GM19467 (cell line): ENCODE measurements at regions not wholly inside any gene's neighbourhood (a gene's known extent, or its start where the extent isn't known, plus 50 kb on each side); places are given as distances from the start of the nearest gene placed in this dataset.

ENCODE experiments used
- ATAC-seq: cut with Tn5 transposase; IDR thresholded peaks from one replicate; pipeline ENCODE4 v1.9.1; 2021; ENCODE audit warnings: mild to moderate bottlenecking, moderate library complexity; ENCODE audit not compliant: unreplicated experiment

DNA sequence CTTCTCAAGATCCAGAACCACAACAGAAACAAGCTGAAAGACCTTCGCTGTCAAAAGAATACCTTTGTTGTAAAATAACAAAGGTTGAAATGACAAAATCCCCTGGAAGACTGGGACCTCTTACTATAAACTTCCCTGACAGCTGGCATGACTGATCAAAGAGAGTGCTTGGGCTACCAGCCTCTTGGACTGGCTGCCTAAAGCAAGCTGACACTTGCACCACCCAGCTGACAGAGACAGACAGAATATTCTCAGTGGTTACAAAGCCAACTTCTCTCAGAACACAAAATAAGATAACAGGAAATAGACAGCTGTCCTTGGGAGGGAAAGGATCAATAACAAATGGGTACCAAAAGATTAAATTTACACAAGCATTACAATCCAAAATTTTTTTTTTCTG lies 241.7 kb upstream of the SPOCK3 start:
- no peak for ATAC-seq

DNA sequence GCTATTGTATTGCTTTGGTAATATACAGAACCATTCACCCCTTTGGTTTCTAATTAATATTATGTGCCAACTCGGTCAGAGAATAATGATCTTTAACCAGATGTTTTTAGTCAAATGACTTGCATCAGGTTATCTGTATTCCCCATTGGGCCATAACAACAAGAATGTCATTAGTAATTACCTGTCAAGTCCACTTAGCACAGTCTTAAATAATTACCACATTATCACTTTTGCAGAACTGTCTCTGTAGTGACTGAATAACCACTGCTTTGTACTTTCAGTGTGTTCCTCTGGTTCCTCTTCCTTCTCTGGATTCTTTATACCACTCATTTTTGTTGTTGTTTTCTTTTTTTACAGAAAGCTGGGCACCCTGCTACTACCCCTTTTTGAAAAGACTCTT lies 257.7 kb upstream of the SPOCK3 start:
- ATAC-seq: no peak

DNA sequence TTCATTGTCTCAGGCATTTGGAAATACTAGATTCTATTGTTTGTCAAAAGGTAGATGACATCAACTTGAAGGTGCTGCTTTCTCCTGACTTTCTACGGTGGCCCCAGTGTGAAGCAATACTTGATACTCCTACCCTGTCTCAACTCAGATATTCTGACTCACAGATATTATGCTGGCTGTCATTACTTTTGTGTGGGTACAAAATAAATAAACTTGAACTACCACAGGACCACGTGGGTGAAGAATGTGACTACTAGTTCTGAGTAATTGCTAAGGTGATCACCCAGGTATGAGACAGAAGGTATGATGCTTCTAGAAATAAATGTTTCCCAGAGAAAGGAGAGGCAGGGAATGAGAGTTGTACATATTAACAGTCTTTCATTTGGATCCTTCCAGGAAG lies 275.3 kb upstream of the SPOCK3 start:
- no peak for ATAC-seq

DNA sequence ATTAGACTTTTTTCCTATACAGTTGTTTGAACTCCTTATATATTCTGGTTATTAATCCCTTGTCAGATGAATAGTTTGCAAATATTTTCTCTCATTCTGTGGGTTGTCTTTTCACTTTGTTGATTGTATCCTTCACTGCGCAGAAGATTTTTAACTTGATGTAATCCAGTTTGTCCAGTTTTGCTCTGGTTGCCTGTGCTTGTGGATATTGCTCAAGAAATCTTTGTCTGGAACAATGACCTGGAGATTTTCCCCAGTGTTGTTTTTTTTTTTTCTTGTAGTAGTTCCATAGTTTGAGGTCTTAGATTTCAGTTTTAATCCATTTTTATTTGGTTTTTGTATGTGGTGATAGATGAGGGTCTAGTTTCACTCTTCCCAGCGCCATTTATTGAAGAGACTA lies 289.8 kb upstream of the SPOCK3 start:
- no peak for ATAC-seq

DNA sequence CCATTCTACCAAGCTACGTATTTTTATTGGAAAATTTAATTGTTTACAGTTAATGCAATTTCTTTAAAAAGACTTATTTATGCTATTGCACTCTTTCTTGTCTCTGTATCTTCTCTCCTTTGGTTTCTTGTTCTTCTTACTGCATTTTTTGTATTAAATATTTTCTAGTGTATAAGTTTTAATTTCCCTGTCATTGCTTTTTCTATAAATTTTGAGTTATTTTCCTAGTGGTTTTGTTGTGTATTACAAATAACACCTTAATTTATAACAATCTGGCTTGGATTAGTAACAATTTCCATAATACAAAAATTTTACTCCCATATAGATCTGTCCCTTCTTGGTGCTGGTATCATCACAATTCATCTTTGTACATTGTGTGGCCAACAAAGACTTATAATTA lies 303.5 kb upstream of the SPOCK3 start:
- ATAC-seq: no peak

DNA sequence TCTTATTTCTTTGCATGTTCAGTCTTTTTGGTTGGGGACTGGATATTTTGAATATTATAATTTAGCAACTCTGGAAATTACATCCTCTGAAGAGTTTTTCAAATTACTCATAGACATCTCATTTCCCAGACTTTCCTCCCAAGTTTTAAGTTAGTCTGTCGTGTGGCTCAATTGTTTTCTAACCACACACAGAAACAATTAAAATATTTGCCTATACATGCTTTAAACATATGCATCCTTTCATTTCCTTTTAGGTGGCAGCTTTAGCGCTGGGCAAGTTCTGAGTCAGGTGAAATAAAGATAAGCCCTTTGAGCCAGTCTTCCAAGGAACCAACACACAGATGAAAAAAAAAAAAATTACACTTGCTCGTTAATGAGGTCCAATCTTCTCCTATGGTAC lies 307.0 kb upstream of the SPOCK3 start:
- no peak for ATAC-seq

DNA sequence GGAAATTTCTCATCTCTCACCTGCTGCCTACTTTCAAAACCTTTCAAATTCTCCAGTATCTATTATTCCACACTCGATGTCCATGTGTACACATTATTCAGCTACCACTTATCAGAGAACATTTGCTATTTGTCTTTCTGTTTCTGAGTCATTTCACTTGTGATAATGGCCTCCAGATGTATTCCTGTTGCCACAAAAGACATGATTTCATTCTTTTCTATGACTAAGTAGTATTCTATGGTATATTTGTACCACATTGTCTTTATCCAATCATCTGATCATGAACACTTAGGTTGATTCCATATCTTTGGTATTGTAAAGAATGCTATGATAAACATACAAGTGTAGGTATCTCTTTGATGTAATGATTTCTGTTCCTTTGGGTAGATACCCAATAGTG lies 310.1 kb upstream of the SPOCK3 start:
- ATAC-seq: no peak

DNA sequence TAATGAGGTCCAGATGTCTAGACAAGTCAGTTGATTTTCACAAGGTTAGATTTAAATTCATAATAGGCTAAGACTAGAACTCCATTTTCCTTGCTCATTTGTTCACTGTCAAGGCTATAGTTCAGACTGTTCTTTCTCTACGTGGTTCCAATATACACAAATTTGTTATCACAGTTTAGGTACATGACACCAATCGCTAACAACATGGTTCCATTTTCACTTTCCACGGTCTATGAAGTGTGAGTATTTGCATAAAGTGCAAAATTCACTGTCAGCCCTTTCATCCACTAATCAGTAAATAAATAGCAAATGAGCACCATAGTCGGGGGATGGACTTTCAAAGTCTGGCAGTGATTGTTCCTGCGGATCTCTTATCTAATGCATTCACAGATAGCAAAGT lies 315.7 kb upstream of the SPOCK3 start:
- ATAC-seq: no peak

DNA sequence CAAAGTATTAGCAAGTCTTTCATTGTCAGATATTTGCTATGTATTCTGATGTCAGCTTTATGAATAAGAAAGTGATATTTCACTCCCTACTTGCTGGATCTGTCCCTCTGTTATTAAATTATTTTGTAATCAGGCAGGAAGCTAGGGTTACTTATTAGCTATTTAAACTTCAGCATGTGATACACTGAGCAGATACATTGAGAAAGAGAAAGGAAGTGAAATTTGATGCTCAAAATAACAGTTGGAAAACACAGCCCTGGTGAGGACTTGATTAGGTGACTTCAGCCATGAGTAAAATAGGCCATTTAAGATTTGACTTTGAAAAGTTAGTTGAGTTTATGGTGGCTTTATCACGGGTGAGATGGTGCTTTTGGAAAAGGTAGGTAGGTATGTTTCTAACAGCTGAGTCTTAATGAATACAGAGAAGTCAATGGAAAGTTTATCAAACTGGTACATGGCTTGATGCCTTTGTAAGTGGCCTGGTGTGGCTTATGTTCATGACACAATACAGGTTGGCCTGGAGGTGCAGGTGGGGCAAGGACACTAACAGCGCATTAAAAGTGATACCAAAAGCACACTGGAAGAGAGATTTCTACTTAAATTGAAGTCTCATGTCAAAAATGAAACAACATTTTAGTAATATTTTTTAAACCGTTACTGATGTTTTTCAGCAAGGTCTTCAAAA lies 321.2 kb upstream of the SPOCK3 start:
- peak; percentile 88 for ATAC-seq

DNA sequence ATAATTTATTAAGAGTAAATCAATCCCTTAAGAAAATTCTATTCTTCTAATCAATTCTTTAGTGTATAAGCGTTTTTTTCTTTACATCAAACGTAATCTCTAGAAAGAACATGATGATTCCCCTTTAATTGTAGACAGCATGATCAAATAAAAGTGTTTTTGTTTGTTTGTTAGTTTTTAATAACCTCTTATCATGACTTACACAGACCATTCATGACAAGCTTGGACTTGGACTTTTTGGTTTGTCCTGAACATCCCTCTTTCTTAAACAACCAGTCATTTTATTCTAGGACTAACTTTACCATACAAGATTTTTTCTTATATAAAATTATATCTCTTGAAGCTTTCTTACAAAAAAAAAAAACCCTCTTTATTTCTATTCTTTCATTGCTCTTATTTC lies 344.6 kb upstream of the SPOCK3 start:
- ATAC-seq: no peak

DNA sequence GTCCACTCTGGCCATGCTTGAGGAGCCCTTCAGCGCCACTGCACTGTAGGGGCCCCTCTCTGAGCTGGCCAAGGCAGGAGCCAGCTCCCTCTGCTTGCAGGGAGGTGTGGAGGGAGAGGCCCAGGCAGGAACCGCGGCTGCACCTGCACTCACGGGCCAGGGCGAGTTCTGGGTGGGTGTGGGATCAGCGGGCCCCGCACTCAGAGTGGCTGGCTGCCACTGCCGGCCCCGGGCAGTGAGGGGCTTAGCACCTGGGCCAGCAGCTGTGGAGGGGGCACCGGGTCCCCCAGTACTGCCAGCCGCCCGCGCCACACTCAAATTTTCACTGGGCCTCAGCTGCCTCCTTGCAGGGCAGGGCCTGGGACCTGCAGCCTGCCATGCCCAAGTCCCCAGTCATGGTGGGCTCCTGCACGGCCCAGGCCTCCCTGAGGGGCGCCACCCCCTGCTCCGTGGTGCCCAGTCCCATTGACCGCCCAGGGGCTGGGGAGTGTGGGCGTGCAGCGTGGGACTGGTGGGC lies 347.2 kb upstream of the SPOCK3 start:
- no peak for ATAC-seq

DNA sequence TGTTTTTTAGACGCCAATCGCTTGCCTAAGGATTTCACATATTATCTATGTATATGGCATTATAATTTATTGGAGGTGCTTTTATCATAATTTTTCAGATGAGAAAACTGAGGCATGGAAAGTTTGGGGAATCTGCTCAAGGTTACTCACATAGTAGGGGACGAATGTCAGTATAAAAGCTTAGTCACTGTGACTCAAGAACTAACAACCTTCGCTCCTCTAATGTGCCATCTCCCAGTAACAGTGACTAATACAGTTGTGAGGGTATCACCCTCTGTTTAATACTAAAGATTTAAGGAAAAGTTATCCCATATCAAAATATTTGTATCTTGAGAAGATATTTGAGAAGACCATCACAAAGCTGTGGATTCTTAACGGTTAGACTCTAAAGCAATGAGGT lies 353.1 kb upstream of the SPOCK3 start:
- ATAC-seq: no peak

DNA sequence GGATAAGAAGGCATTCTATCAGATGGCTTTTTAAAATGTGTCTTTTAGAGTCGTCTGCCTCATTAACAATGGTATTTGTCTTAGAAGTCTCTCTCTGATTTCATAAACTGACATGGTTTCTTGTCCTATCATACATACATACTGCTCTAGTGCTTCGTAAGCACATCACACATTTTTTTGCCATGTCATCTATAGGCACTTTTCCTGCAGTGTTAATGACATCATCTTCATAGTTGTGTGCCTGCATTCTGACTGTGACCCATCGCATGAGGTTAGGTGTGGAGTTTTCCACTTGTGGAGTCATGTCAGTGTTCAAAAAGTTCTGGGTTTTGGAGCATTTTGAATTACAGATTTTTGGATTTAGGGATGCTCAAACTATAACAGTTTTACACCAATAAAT lies 361.6 kb upstream of the SPOCK3 start:
- no peak for ATAC-seq

DNA sequence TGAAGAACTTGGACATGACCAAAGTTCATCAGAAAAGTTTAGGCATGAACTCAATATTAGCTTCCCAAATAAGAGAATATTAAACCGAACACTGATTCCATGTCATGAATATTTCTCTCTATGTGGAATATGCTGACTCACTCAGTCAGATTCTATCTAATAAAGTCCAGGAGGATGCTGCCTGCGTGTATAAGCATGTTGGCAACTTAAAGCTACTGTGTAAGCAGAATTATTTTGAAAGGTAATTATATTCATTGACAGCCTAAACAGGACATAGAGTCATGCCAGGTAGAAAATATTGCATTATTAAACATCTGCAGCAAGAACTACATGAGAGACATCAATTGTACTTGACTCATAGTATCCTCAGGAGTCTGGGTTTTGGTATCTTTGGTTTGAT lies 367.9 kb upstream of the SPOCK3 start:
- ATAC-seq: no peak

DNA sequence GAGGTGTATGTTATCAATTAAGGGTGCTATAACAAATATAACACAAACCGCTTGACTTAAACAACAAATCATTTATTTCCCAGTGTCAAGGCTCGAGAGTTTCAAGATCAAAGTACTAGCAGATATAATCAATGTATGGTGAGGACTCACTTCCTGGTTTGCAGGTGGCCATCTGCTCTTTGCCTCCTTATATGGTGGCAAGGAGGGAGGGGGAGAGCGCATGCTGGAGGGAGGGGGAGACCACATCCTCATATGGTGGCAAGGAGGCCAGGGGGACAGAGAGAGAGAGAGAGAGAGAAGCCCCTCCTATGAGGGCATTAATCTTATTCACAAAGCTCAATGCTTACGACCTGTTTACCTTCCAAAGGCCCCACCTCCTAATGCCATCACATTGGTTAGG lies 372.3 kb upstream of the SPOCK3 start:
- ATAC-seq: no peak

DNA sequence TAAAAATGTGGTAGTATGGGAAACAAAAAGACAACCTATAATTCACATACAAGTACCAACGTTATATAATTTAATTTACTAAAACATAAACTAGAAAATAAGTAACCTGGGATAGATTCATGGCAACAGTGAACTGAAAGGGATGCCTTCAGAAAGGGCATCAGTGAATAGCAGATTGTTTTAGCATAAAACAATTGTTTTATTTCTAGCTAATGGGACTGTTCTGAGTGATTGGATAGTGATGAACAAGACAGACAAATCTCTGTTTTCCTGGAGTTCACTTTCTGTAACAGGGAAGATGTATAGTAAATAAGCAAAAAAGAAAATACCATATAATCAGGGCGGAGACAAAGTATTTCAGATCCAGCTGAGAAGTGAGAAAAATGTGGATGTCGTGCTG lies 379.1 kb upstream of the SPOCK3 start:
- no peak for ATAC-seq

DNA sequence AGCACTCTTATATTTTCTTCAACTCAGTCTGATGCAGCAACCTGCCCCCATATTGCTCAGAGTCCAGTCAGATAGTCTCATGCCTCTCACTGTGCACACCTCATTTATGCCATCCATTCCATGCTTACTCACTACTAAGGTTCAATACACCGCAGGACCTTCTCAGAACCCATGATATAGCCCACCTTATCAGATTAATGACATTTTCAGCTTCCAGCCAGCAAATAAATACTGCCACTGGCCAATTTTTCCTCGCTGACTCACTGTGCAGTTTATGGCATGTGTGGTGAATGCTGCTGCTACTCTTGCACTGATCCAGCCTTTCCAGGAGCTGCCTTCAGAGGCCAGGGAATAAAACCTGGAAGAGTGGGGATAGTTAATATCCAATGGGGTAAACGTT lies 380.6 kb upstream of the SPOCK3 start:
- ATAC-seq: no peak

DNA sequence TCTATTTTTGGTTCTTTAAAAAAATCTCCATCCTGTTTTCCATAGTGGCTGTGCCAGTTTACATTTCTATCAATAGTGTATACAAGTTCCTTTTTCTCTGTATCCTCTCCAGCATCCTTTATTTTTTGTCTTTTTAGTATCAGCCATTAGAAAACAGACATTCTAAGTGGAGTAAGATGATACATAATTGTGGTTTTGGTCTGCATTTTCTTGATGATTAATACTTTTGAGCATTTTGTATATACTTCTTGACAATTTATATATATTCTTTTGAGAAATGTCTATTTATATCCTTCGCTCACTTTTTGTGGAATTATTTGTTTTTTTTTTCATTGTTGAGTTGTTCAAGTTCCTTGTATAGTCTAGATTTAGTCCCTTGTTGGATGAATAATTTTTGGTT lies 382.2 kb upstream of the SPOCK3 start:
- ATAC-seq: no peak

DNA sequence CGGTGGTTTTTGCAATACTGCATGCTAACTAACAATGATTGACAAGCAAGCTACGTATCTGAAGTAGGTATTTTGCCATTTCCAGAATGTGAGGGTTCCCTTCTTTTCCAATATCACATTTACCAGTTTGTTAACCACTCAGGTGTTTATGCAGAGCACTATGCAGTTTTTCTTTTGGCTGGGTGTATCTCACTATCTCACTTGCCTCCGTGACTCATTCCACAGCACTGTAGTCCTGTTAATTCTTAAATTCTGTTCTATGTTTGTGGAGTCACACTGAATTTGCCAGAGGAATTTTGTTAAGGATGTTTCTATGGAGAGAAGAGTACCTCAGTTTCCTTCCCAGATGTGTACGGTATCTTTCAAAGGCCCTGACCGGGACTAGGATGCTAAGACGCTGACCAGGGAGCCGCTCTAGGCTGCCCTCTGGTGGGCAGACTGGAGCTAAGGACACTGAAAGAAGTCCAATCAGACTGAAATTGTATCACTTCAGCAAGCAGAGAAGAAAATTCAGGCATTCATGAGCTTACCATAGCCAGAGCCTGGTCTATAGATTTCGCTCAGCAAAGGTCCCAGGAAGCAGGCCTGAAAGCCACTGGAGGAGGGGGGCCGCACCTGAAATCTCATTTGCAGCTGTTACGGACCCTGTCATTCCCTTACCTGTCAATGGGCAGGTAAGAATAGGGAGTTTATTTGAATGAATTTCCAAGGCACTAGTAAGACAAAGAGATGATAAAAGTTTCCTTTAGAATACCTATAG lies 388.4 kb upstream of the SPOCK3 start:
- peak; percentile 98 for ATAC-seq

DNA sequence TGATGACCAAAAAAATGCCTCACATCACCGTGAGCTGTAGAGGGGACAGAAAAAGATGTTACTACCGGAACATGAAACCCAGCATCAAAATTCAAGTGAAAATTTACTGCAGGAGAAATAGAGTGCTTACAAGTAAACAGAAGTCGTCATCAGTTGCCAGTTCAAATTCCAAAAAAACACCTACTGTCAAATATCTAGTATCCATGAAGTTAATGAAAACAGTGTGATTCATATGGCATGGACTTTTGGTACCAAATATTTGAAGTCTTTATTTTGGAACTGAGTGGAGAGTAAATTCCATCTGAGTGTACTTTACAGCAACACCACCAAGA lies 388.9 kb upstream of the SPOCK3 start:
- ATAC-seq: no peak

DNA sequence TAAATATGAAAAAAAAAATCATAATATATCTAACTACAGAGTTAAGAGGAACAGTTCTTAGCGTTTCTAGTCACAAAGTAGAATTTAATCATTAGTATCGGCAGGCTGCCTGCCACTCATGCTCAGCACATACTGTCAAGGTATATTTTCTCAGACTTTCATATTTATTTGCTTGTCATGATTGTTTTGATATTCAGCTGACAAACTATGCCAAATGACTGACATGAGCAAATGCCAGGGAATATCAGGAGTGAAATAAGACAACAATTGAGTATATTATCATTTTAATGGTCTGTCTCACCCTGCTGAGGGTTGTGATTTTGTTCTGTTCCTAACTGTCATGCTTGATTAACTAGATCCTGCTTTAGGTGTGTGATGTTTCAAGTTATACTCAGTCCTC lies 395.0 kb upstream of the SPOCK3 start:
- ATAC-seq: no peak

DNA sequence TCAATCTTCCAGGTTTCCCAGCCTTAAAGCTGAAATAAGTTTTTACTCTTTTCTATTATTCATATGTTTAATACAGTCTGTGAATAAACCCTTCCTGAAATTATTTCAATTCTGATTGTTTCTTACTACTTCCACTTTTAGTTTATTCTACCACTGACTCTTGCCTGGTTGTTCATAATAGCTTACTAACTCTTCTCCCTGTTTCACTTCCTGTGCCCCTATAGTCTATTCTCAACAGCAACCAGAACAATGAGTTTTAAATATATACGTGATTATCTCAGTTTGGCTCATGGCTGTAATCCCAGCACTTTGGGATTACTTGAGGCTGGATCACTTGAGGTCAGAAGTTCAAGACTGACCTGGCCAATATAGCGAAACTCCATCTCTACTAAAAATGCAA lies 408.0 kb upstream of the SPOCK3 start:
- ATAC-seq: no peak

DNA sequence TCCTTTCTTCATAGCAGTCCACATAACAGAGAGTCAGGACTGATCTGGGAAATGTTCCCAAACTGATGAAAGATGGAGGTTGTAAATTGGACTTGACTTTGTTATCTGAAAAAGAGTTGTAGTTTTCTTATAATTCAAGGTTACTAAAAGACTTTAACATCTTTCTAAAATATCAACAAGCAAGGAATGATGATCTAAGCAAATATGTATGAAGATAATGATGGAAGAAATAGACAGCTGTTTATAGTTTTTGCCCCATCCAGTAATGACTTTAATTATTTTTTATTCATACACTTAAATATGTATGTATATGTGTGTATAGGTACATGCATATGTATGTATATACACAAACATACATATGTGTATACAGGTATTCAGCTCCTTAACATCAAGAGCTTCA lies 411.1 kb upstream of the SPOCK3 start:
- ATAC-seq: no peak
